MCF 10A (cell line): ENCODE measurements at regions not wholly inside any gene's neighbourhood (a gene's known extent, or its start where the extent isn't known, plus 50 kb on each side); places are given as distances from the start of the nearest gene placed in this dataset.
A peak's percentile ranks its signal among the peaks of the same experiment; 100 is the strongest.

ENCODE experiments used
- BruUV-seq: library from RNA; stranded (reverse); fragments of 400-500 nt; replicated peaks from 2 replicates; lab custom pipeline; 2021; lab: Mats Ljungman, UMichigan
- CTCF ChIA-PET: fragments of 300-600 bp; sonication (Branson Sonifier 250); formaldehyde crosslinking; extraction: SDS; loops from one replicate; lab custom pipeline; 2021; ENCODE audit warnings: antibody characterized with exemption, inconsistent platforms; lab: Yijun Ruan, JAX
- POLR2A ChIA-PET: fragments of 300-600, 350-650 bp; sonication (Branson Sonifier 250); formaldehyde crosslinking; extraction: SDS; loops from one replicate; lab custom pipeline; 2020; ENCODE audit warnings: antibody characterized with exemption, inconsistent platforms; lab: Yijun Ruan, JAX
- DNase-seq: peaks from one replicate; pipeline ENCODE4 v3.0.0-alpha.2; 2018; ENCODE audit not compliant: unreplicated experiment
- H3K27ac Mint-ChIP-seq: one replicate; pipeline ENCODE4 v1.8.0; 2022; ENCODE audit warnings: mild to moderate bottlenecking, low read depth, mixed read lengths; ENCODE audit not compliant: unreplicated experiment
- H3K27me3 Mint-ChIP-seq: one replicate; pipeline ENCODE4 v1.8.0; 2022; ENCODE audit warnings: mixed read lengths; ENCODE audit not compliant: insufficient read depth, unreplicated experiment
- H3K36me3 Mint-ChIP-seq: one replicate; pipeline ENCODE4 v1.8.0; 2022; ENCODE audit warnings: mild to moderate bottlenecking, moderate library complexity, mixed read lengths; ENCODE audit not compliant: insufficient read depth, unreplicated experiment
- H3K4me1 Mint-ChIP-seq: one replicate; pipeline ENCODE4 v1.8.0; 2022; ENCODE audit warnings: mixed read lengths; ENCODE audit not compliant: insufficient read depth, unreplicated experiment
- H3K4me3 Mint-ChIP-seq: one replicate; pipeline ENCODE4 v1.8.0; 2022; ENCODE audit warnings: mild to moderate bottlenecking, moderate library complexity, mixed read lengths; ENCODE audit not compliant: unreplicated experiment
- H3K9me3 Mint-ChIP-seq: one replicate; pipeline ENCODE4 v1.8.0; 2022; ENCODE audit warnings: mixed read lengths; ENCODE audit not compliant: unreplicated experiment
- intact Hi-C: fragments of 100-400 bp; cut with micrococcal nuclease; formaldehyde crosslinking; loops from 2 replicates; pipeline ENCODE4 v1.14.1; 2022
- TF ChIP-seq, protein P1 (sequence below): fragments of 200-600 bp; IDR thresholded peaks from one replicate; pipeline ENCODE4 v1.8.0; 2022; ENCODE audit warnings: antibody characterized with exemption, mild to moderate bottlenecking; ENCODE audit not compliant: unreplicated experiment

DNA sequence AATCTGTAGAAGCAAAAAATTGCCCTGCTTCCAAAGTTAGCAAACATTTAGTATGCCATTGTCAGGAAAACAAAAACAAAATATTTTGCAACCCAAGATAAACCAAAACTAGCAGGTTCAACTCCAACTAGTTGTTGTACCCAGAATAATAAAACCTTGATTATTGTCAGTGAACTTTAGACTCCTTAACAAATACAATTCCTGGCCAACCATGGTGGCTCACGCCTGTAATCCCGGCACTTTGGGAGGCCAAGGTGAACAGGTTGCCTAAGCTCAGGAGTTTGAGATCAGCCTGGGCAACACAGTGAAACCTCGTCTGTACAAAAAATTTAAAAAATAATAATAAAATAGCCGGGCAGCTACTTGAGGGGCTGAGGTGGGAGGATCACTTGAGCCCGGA is 53.6 kb upstream of the EPCAM start:
- H3K27ac Mint-ChIP-seq = no peak overlapping the region
- DNase-seq = no peak

DNA sequence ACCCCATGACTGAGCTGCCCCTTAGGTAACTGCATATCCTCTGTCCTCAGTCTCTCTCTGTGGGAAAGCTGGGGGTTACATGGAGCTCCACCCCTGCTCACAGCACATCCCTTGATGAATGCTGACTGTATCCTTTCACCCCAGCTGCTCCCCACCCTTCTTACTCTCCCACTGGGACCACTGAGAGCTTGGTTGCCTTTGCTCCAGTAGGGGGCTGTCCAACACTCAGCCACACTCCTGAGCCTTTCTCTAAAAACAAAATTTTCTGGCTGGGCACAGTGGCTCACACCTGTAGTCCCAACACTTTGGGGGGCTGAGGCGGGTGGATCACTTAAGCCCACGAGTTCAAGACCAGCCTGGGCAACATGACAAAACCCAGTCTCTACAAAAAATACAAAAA is 55.4 kb upstream of the EPCAM start:
- H3K36me3 Mint-ChIP-seq = no peaks in the 10 kb centered on the region
- TF ChIP-seq, protein P1, sequence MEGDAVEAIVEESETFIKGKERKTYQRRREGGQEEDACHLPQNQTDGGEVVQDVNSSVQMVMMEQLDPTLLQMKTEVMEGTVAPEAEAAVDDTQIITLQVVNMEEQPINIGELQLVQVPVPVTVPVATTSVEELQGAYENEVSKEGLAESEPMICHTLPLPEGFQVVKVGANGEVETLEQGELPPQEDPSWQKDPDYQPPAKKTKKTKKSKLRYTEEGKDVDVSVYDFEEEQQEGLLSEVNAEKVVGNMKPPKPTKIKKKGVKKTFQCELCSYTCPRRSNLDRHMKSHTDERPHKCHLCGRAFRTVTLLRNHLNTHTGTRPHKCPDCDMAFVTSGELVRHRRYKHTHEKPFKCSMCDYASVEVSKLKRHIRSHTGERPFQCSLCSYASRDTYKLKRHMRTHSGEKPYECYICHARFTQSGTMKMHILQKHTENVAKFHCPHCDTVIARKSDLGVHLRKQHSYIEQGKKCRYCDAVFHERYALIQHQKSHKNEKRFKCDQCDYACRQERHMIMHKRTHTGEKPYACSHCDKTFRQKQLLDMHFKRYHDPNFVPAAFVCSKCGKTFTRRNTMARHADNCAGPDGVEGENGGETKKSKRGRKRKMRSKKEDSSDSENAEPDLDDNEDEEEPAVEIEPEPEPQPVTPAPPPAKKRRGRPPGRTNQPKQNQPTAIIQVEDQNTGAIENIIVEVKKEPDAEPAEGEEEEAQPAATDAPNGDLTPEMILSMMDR = no peak
- no peak overlapping the region for H3K4me3 Mint-ChIP-seq
- ChIA-PET CTCF (interaction anchor here (0.6 to 1.6 kb wide), 5 partner anchors 10 to 395 kb away, joined by 3 to 6 read pairs (median 3); no protein-coding TSS in a partner anchor), POLR2A (interaction anchor here (0.9 to 1.8 kb wide), 3 partner anchors 10 to 157 kb away, joined by 3 to 4 read pairs (median 3); no protein-coding TSS in a partner anchor)
- H3K9me3 Mint-ChIP-seq = no peaks in the 10 kb centered on the region
- intact Hi-C loops = no loop called here
- BruUV-seq = no TSS peak
- no peak for DNase-seq
- H3K27ac Mint-ChIP-seq = no peak overlapping the region
- H3K27me3 Mint-ChIP-seq = no peaks in the 10 kb centered on the region
- H3K4me1 Mint-ChIP-seq = peaks cover 12% of the 10 kb centered on the region

More for the DNA sequence above, 53.6 kb upstream of the EPCAM start:
- CTCF ChIA-PET = interaction anchor here (0.6 to 0.9 kb wide), 2 partner anchors 8 to 104 kb away, joined by 3 to 5 read pairs; no protein-coding TSS in a partner anchor
- no TSS peak for BruUV-seq
- Mint-ChIP-seq H3K36me3 (no peaks in the 10 kb centered on the region), H3K9me3 (no peaks in the 10 kb centered on the region), H3K4me3 (no peak overlapping the region), H3K4me1 (peaks cover 12% of the 10 kb centered on the region), H3K27me3 (no peaks in the 10 kb centered on the region)
- intact Hi-C loops = no loop called here
- TF ChIP-seq, protein P1 = no peak
- POLR2A ChIA-PET = no interaction called here

DNA sequence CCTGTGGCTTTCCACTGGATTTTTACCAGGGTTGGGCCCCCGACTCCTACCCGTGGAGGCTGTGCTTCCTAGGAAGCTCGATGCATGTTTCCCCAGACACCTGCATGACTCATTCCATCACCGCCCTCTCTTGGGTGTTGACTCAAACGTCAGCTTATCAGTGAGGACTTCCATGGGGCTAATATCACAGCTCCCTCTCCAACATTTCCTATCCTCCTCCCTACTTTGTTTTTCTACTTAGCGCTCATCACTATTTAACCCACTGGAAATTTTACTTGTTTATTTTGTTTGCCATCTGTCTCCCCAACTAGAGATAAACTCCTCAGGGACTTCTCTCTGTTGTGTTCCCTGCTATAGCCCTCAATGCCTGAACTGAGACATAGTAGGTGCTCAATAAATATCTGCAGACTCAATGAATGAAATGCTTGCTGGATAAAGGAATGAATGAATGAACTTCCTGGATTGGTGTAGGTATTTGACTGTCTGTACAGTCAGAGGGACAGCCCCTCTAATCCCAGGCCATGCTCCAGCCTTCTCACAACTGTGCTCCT is 55.9 kb upstream of the EPCAM start:
- ChIA-PET POLR2A (interaction anchor here (0.6 to 1.8 kb wide), 6 partner anchors 10 to 328 kb away, joined by 3 to 5 read pairs (median 4); no protein-coding TSS in a partner anchor), CTCF (interaction anchor here (0.6 to 1.6 kb wide), 8 partner anchors 10 to 395 kb away, joined by 3 to 6 read pairs (median 3); no protein-coding TSS in a partner anchor)
- peak; percentile 70 for DNase-seq
- peaks cover 12% of the 10 kb centered on the region for H3K4me1 Mint-ChIP-seq
- intact Hi-C loops = no loop called here
- H3K4me3 Mint-ChIP-seq = no peak overlapping the region
- H3K36me3 Mint-ChIP-seq = no peaks in the 10 kb centered on the region
- H3K9me3 Mint-ChIP-seq = no peaks in the 10 kb centered on the region
- TF ChIP-seq, protein P1 = no peak
- no TSS peak for BruUV-seq
- no peaks in the 10 kb centered on the region for H3K27me3 Mint-ChIP-seq
- no peak overlapping the region for H3K27ac Mint-ChIP-seq

DNA sequence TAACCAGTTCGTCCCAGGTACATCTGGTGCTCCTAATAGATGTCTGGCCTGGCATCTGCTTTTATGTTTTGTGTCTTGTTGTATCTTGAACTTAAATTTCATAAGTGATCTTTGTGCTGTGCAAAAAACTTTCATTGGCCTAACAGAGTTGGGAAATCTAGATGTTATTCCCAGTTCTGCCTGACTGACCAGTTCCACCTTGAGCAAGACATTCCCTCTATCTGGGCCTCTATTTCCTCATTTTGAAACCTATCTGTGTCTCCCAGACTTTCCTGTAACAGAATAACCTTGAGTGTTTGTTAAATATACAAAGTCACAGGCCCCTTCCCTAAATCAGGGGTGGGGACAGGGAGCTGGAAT is 56.6 kb upstream of the EPCAM start:
- H3K36me3 Mint-ChIP-seq = no peaks in the 10 kb centered on the region
- H3K27me3 Mint-ChIP-seq = no peaks in the 10 kb centered on the region
- ChIA-PET CTCF (interaction anchor here (1.0 to 1.6 kb wide), 7 partner anchors 9 to 394 kb away, joined by 3 to 6 read pairs (median 4); no protein-coding TSS in a partner anchor), POLR2A (interaction anchor here (0.6 to 1.8 kb wide), 4 partner anchors 9 to 327 kb away, joined by 3 to 5 read pairs (median 4); no protein-coding TSS in a partner anchor)
- no peak for DNase-seq
- TF ChIP-seq, protein P1 = no peak
- H3K27ac Mint-ChIP-seq = no peak overlapping the region
- no peaks in the 10 kb centered on the region for H3K9me3 Mint-ChIP-seq
- intact Hi-C loops = no loop called here
- no peak overlapping the region for H3K4me3 Mint-ChIP-seq
- peaks cover 12% of the 10 kb centered on the region for H3K4me1 Mint-ChIP-seq
- no TSS peak for BruUV-seq
